22Rv1 (cell line): ENCODE measurements at regions not wholly inside any gene's neighbourhood (a gene's known extent, or its start where the extent isn't known, plus 50 kb on each side); places are given as distances from the start of the nearest gene placed in this dataset.

Experiments
- ZFX ChIP-seq: fragments of 450-650 bp; IDR thresholded peaks from 2 replicates; pipeline ENCODE4 v1.6.1; 2017; ENCODE audit warnings: antibody characterized with exemption, borderline replicate concordance
- TF ChIP-seq, protein P1 (sequence below): fragments of 450-650 bp; IDR thresholded peaks from 2 replicates; pipeline ENCODE4 v1.5.1; 2017; ENCODE audit warnings: mild to moderate bottlenecking

DNA sequence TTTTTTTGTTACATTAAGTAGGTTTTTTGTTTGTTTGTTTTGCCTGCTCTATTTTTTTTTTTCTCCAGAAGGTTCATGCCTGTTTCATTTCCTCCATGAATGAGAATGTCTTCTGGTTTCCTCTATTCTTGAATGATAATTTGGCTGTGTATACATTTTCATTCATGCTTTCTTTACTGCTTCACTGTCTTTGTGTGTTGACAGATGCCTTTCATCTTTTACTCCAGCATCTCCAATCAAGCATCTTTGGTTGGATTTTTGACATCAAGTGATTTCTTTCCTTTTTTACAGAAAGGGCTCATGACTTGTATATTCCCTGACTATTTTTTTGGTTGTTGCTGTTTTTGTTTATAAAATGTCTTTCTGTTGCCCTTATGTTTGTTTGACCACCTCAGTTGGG lies 156.5 kb downstream of the MDFIC start:
- TF ChIP-seq, protein P1, sequence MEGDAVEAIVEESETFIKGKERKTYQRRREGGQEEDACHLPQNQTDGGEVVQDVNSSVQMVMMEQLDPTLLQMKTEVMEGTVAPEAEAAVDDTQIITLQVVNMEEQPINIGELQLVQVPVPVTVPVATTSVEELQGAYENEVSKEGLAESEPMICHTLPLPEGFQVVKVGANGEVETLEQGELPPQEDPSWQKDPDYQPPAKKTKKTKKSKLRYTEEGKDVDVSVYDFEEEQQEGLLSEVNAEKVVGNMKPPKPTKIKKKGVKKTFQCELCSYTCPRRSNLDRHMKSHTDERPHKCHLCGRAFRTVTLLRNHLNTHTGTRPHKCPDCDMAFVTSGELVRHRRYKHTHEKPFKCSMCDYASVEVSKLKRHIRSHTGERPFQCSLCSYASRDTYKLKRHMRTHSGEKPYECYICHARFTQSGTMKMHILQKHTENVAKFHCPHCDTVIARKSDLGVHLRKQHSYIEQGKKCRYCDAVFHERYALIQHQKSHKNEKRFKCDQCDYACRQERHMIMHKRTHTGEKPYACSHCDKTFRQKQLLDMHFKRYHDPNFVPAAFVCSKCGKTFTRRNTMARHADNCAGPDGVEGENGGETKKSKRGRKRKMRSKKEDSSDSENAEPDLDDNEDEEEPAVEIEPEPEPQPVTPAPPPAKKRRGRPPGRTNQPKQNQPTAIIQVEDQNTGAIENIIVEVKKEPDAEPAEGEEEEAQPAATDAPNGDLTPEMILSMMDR = no peak
- TF ChIP-seq ZFX = no peak
